ENCODE measurements at regions not wholly inside any gene's neighbourhood (a gene's known extent, or its start where the extent isn't known, plus 50 kb on each side); places are given as distances from the start of the nearest gene placed in this dataset.
"Not testable (repeated sequence)": the region's sequence is repeated elsewhere in the genome, so short reads cannot be mapped to it uniquely, and the experiment has no call there.

- H2AFZ ChIP-seq (ENCODE audit: low read length); H3K79me1 ChIP-seq (ENCODE audit: low read depth, low read length); H3K79me2 ChIP-seq (ENCODE audit: control insufficient read depth in 1 of 2, insufficient read depth in 2 of 2, low read length in 2 of 2); POLR2A ChIA-PET (ENCODE audit: partially characterized antibody); H3K9me3 ChIP-seq (ENCODE audit: insufficient read depth in 2 of 2, low read depth in 1 of 2, low read length in 1 of 2); H3K9ac ChIP-seq (replicated peaks in 1 of 4; ENCODE audit: extremely low read depth in 1 of 4, low read depth in 3 of 4, low read length in 3 of 4); H4K91ac ChIP-seq (replicated peaks; ENCODE audit: insufficient read length, low read length); H2BK12ac ChIP-seq (ENCODE audit: low read depth, low read length); H3K23ac ChIP-seq (ENCODE audit: insufficient read length); H4K8ac ChIP-seq (ENCODE audit: extremely low read depth, insufficient read depth, low read length); H2BK5ac ChIP-seq (ENCODE audit: low read depth, low read length); H3K4me3 ChIP-seq (ENCODE audit: extremely low read depth in 1 of 4, insufficient read depth in 2 of 4, low read depth in 3 of 4, low read length in 4 of 4); H3K36me3 ChIP-seq (ENCODE audit: control insufficient read depth in 2 of 4, insufficient read depth in 4 of 4, low read length in 3 of 4); H3K18ac ChIP-seq (ENCODE audit: extremely low read depth, low read length); H3K27me3 ChIP-seq (replicated peaks in 1 of 4; ENCODE audit: control insufficient read depth in 3 of 4, extremely low read depth in 1 of 4, insufficient read depth in 3 of 4, low read length in 3 of 4); H2BK20ac ChIP-seq (ENCODE audit: low read length); H4K20me1 ChIP-seq (replicated peaks in 1 of 2; ENCODE audit: control insufficient read depth in 1 of 2, insufficient read depth in 2 of 2, low read length in 2 of 2); H3K4me1 ChIP-seq (replicated peaks in 1 of 4; ENCODE audit: control insufficient read depth in 3 of 4, insufficient read depth in 4 of 4, low read length in 3 of 4); H3K27ac ChIP-seq (ENCODE audit: low read depth, low read length); H2BK15ac ChIP-seq (ENCODE audit: low read length); H3K23me2 ChIP-seq (ENCODE audit: low read depth, low read length); H4K5ac ChIP-seq (ENCODE audit: insufficient read length, low read depth, low read length); H3K56ac ChIP-seq (replicated peaks; ENCODE audit: insufficient read length, low read depth, low read length); H3K4me2 ChIP-seq (ENCODE audit: insufficient read depth in 1 of 2, low read depth in 2 of 2, low read length in 2 of 2); H2BK120ac ChIP-seq (replicated peaks; ENCODE audit: low read depth, low read length); H3K14ac ChIP-seq (ENCODE audit: insufficient read length); FAIRE-seq; H2AK5ac ChIP-seq (ENCODE audit: low read depth, low read length); DNase-seq (ENCODE audit: low read depth in 1 of 2, low spot score in 2 of 2); H3K4ac ChIP-seq (replicated peaks; ENCODE audit: insufficient read length, low read depth, low read length): not testable (repeated sequence)
- 97% methylated on average over 5 of the region's 5 CpGs; no CpG with 5 or more reads in 1 of the 2 experiments for WGBS, 2 experiments (ENCODE audit: extremely low coverage in 1 of 2, insufficient coverage in 1 of 2, insufficient read length in 1 of 2, insufficient replicate concordance in 2 of 2, low coverage in 1 of 2, low lambda C conversion rate in 2 of 2, missing lambda C conversion rate in 1 of 2)
- CTCF ChIA-PET (ENCODE audit: partially characterized antibody), result interaction anchor here (0.6 to 1.5 kb wide), 2 partner anchors 14 to 151 kb away, joined by 3 read pairs; no protein-coding TSS in a partner anchor
Observed at GRCh38 chr2:224148058-224148457, 109.0 kb upstream of the SERPINE2 start.
